OCI-M2 (cell line): ENCODE measurements at regions not wholly inside any gene's neighbourhood (a gene's known extent, or its start where the extent isn't known, plus 50 kb on each side); places are given as distances from the start of the nearest gene placed in this dataset.
A peak's percentile ranks its signal among the peaks of the same experiment; 100 is the strongest.
"Not testable (repeated sequence)": the region's sequence is repeated elsewhere in the genome, so short reads cannot be mapped to it uniquely, and the experiment has no call there.

Source experiments
- DNase-seq: peaks from one replicate; lab custom pipeline; 2025; ENCODE audit not compliant: unreplicated experiment; lab: John Stamatoyannopoulos, UW

- DNase-seq: no peak
These were observed 116.5 kb upstream of the OLIG3 start for GRCh38 chr6:137610702-137611101.

GRCh38 chr6:137623293-137623692 lies 129.1 kb upstream of the OLIG3 start:
- DNase-seq: no peak

- no peak for DNase-seq
These were observed 131.0 kb upstream of the OLIG3 start for GRCh38 chr6:137625100-137625661.

GRCh38 chr6:137625808-137626207 lies 131.6 kb upstream of the OLIG3 start:
- no peak for DNase-seq

- DNase-seq: no peak
These were observed 136.5 kb upstream of the OLIG3 start for GRCh38 chr6:137630666-137631065.

GRCh38 chr6:137631323-137631722 lies 137.1 kb upstream of the OLIG3 start:
- no peak for DNase-seq

- not testable (repeated sequence) for DNase-seq
These were observed 140.0 kb upstream of the OLIG3 start for GRCh38 chr6:137634177-137634576.

GRCh38 chr6:137637121-137637520 lies 142.9 kb upstream of the OLIG3 start:
- no peak for DNase-seq

GRCh38 chr6:137638926-137639706 lies 144.9 kb upstream of the OLIG3 start:
- DNase-seq: no peak

- DNase-seq: no peak
These were observed 145.9 kb upstream of the OLIG3 start for GRCh38 chr6:137640086-137640485.

- DNase-seq: peak; percentile 15
These were observed 147.4 kb upstream of the OLIG3 start for GRCh38 chr6:137641474-137642077.

- not testable (repeated sequence) for DNase-seq
These were observed 149.0 kb upstream of the OLIG3 start for GRCh38 chr6:137643210-137643609.

GRCh38 chr6:137643644-137644043 lies 149.4 kb upstream of the OLIG3 start:
- DNase-seq: not testable (repeated sequence)

GRCh38 chr6:137645850-137646249 lies 151.7 kb upstream of the OLIG3 start:
- DNase-seq: no peak

- DNase-seq: no peak
These were observed 152.3 kb upstream of the OLIG3 start for GRCh38 chr6:137646484-137646883.

- DNase-seq: no peak
These were observed 153.7 kb upstream of the OLIG3 start for GRCh38 chr6:137647762-137648447.

GRCh38 chr6:137650720-137651119 lies 156.5 kb upstream of the OLIG3 start:
- no peak for DNase-seq

GRCh38 chr6:137651178-137651577 lies 157.0 kb upstream of the OLIG3 start:
- DNase-seq: no peak

GRCh38 chr6:137651591-137652335 lies 157.6 kb upstream of the OLIG3 start:
- no peak for DNase-seq

GRCh38 chr6:137652961-137653705 lies 158.9 kb upstream of the OLIG3 start:
- DNase-seq: no peak
